Activated naive CD4-positive, alpha-beta T cell treated with anti-CD3 and anti-CD28 coated beads, Interleukin-2, amount 10 ng/mL, durations not matched to agents 7 days and 5 days (primary cell): ENCODE measurements at regions not wholly inside any gene's neighbourhood (a gene's known extent, or its start where the extent isn't known, plus 50 kb on each side); places are given as distances from the start of the nearest gene placed in this dataset.

ENCODE experiments used
- CTCF ChIA-PET: fragments of 350-600 bp; sonication (Branson Sonifier 250); formaldehyde crosslinking; loops from one replicate; lab custom pipeline; 2021; ENCODE audit warnings: antibody characterized with exemption; lab: Charles Lee
- DNase-seq: peaks from one replicate; pipeline ENCODE4 v3.0.0-alpha.2; 2020
- H3K27ac Mint-ChIP-seq: one replicate; pipeline ENCODE4 v1.8.0; 2021; ENCODE audit warnings: mild to moderate bottlenecking, moderate library complexity, mixed read lengths
- H3K27me3 Mint-ChIP-seq: one replicate; pipeline ENCODE4 v1.8.0; 2021; ENCODE audit warnings: mild to moderate bottlenecking, mixed read lengths
- H3K36me3 Mint-ChIP-seq: one replicate; pipeline ENCODE4 v1.8.0; 2021; ENCODE audit warnings: mixed read lengths
- H3K4me1 Mint-ChIP-seq: one replicate; pipeline ENCODE4 v1.8.0; 2021; ENCODE audit warnings: mixed read lengths
- H3K4me3 Mint-ChIP-seq: one replicate; pipeline ENCODE4 v1.8.0; 2021; ENCODE audit warnings: mild to moderate bottlenecking, moderate library complexity, mixed read lengths
- H3K9me3 Mint-ChIP-seq: one replicate; pipeline ENCODE4 v1.8.0; 2021; ENCODE audit warnings: mixed read lengths

- Mint-ChIP-seq H3K36me3 (no peaks in the 10 kb centered on the region), H3K27me3 (no peaks in the 10 kb centered on the region), H3K27ac (no peak overlapping the region), H3K4me3 (no peak overlapping the region), H3K4me1 (no peaks in the 10 kb centered on the region), H3K9me3 (peaks cover 13% of the 10 kb centered on the region)
- no peak for DNase-seq
- CTCF ChIA-PET = no interaction called here
Observed at GRCh38 chr16:76756423-76756822, 434.6 kb upstream of the MON1B start.

GRCh38 chr16:76756951-76757350 is 434.0 kb upstream of the MON1B start:
- Mint-ChIP-seq H3K36me3 (no peaks in the 10 kb centered on the region), H3K27ac (no peak overlapping the region), H3K4me1 (no peaks in the 10 kb centered on the region), H3K9me3 (peaks cover 9% of the 10 kb centered on the region), H3K27me3 (no peaks in the 10 kb centered on the region), H3K4me3 (no peak overlapping the region)
- no peak for DNase-seq
- CTCF ChIA-PET = no interaction called here

GRCh38 chr16:76766538-76766937 is 424.5 kb upstream of the MON1B start:
- CTCF ChIA-PET = no interaction called here
- peaks cover 26% of the 10 kb centered on the region for H3K9me3 Mint-ChIP-seq
- H3K4me1 Mint-ChIP-seq = no peaks in the 10 kb centered on the region
- H3K27me3 Mint-ChIP-seq = no peaks in the 10 kb centered on the region
- no peak overlapping the region for H3K27ac Mint-ChIP-seq
- no peak for DNase-seq
- no peak overlapping the region for H3K4me3 Mint-ChIP-seq
- no peaks in the 10 kb centered on the region for H3K36me3 Mint-ChIP-seq

- Mint-ChIP-seq H3K36me3 (no peaks in the 10 kb centered on the region), H3K9me3 (peaks cover 22% of the 10 kb centered on the region), H3K27me3 (no peaks in the 10 kb centered on the region), H3K27ac (no peak overlapping the region), H3K4me1 (no peaks in the 10 kb centered on the region), H3K4me3 (no peak overlapping the region)
- CTCF ChIA-PET = no interaction called here
- no peak for DNase-seq
Observed at GRCh38 chr16:76768316-76768715, 422.7 kb upstream of the MON1B start.

GRCh38 chr16:76768948-76769347 is 422.0 kb upstream of the MON1B start:
- H3K27me3 Mint-ChIP-seq = no peaks in the 10 kb centered on the region
- no peaks in the 10 kb centered on the region for H3K36me3 Mint-ChIP-seq
- CTCF ChIA-PET = no interaction called here
- no peaks in the 10 kb centered on the region for H3K4me1 Mint-ChIP-seq
- H3K4me3 Mint-ChIP-seq = no peak overlapping the region
- H3K9me3 Mint-ChIP-seq = peaks cover 23% of the 10 kb centered on the region
- no peak for DNase-seq
- H3K27ac Mint-ChIP-seq = no peak overlapping the region

- no peak overlapping the region for H3K4me3 Mint-ChIP-seq
- H3K27ac Mint-ChIP-seq = no peak overlapping the region
- H3K4me1 Mint-ChIP-seq = no peaks in the 10 kb centered on the region
- H3K9me3 Mint-ChIP-seq = peaks cover 20% of the 10 kb centered on the region
- DNase-seq = no peak
- no peaks in the 10 kb centered on the region for H3K36me3 Mint-ChIP-seq
- no peaks in the 10 kb centered on the region for H3K27me3 Mint-ChIP-seq
- CTCF ChIA-PET = no interaction called here
Observed at GRCh38 chr16:76771216-76771615, 419.8 kb upstream of the MON1B start.

- Mint-ChIP-seq H3K36me3 (no peaks in the 10 kb centered on the region), H3K27ac (no peak overlapping the region), H3K9me3 (peaks cover 10% of the 10 kb centered on the region), H3K4me3 (no peak overlapping the region), H3K4me1 (no peaks in the 10 kb centered on the region), H3K27me3 (no peaks in the 10 kb centered on the region)
- CTCF ChIA-PET = no interaction called here
- DNase-seq = no peak
Observed at GRCh38 chr16:76777721-76778465, 413.1 kb upstream of the MON1B start.

GRCh38 chr16:76780556-76780955 is 410.4 kb upstream of the MON1B start:
- Mint-ChIP-seq H3K27me3 (no peaks in the 10 kb centered on the region), H3K4me1 (no peaks in the 10 kb centered on the region), H3K4me3 (no peak overlapping the region), H3K9me3 (peaks cover 11% of the 10 kb centered on the region), H3K27ac (no peak overlapping the region), H3K36me3 (no peaks in the 10 kb centered on the region)
- DNase-seq = no peak
- CTCF ChIA-PET = no interaction called here

- Mint-ChIP-seq H3K27ac (no peak overlapping the region), H3K4me3 (no peak overlapping the region), H3K9me3 (peaks cover 11% of the 10 kb centered on the region), H3K36me3 (no peaks in the 10 kb centered on the region), H3K27me3 (no peaks in the 10 kb centered on the region), H3K4me1 (no peaks in the 10 kb centered on the region)
- CTCF ChIA-PET = no interaction called here
- no peak for DNase-seq
Observed at GRCh38 chr16:76784530-76784929, 406.5 kb upstream of the MON1B start.

- Mint-ChIP-seq H3K9me3 (peaks cover 17% of the 10 kb centered on the region), H3K4me3 (no peak overlapping the region), H3K4me1 (no peaks in the 10 kb centered on the region), H3K27ac (no peak overlapping the region), H3K36me3 (no peaks in the 10 kb centered on the region), H3K27me3 (no peaks in the 10 kb centered on the region)
- CTCF ChIA-PET = no interaction called here
- no peak for DNase-seq
Observed at GRCh38 chr16:76787394-76787793, 403.6 kb upstream of the MON1B start.

- no peak for DNase-seq
- Mint-ChIP-seq H3K4me1 (no peaks in the 10 kb centered on the region), H3K4me3 (no peak overlapping the region), H3K27me3 (no peaks in the 10 kb centered on the region), H3K36me3 (no peaks in the 10 kb centered on the region), H3K9me3 (peaks cover 18% of the 10 kb centered on the region), H3K27ac (no peak overlapping the region)
- CTCF ChIA-PET = no interaction called here
Observed at GRCh38 chr16:76791151-76791550, 399.8 kb upstream of the MON1B start.

GRCh38 chr16:76796416-76796815 is 394.6 kb upstream of the MON1B start:
- CTCF ChIA-PET = no interaction called here
- H3K27me3 Mint-ChIP-seq = no peaks in the 10 kb centered on the region

GRCh38 chr16:76796978-76797377 is 394.0 kb upstream of the MON1B start:
- CTCF ChIA-PET = no interaction called here
- Mint-ChIP-seq H3K27me3 (no peaks in the 10 kb centered on the region), H3K4me3 (no peak overlapping the region), H3K4me1 (no peaks in the 10 kb centered on the region), H3K36me3 (no peaks in the 10 kb centered on the region), H3K9me3 (peaks cover 6% of the 10 kb centered on the region), H3K27ac (no peak overlapping the region)
- no peak for DNase-seq

More at GRCh38 chr16:76796416-76796815, 394.6 kb upstream of the MON1B start:
- no peak overlapping the region for H3K27ac Mint-ChIP-seq
- DNase-seq = no peak
- H3K4me3 Mint-ChIP-seq = no peak overlapping the region
- no peaks in the 10 kb centered on the region for H3K4me1 Mint-ChIP-seq
- H3K9me3 Mint-ChIP-seq = peaks cover 6% of the 10 kb centered on the region
- H3K36me3 Mint-ChIP-seq = no peaks in the 10 kb centered on the region

GRCh38 chr16:76797457-76797856 is 393.5 kb upstream of the MON1B start:
- H3K36me3 Mint-ChIP-seq = no peaks in the 10 kb centered on the region
- H3K4me1 Mint-ChIP-seq = no peaks in the 10 kb centered on the region
- H3K27ac Mint-ChIP-seq = no peak overlapping the region
- CTCF ChIA-PET = no interaction called here
- H3K9me3 Mint-ChIP-seq = peaks cover 6% of the 10 kb centered on the region
- no peak for DNase-seq
- H3K27me3 Mint-ChIP-seq = no peaks in the 10 kb centered on the region
- H3K4me3 Mint-ChIP-seq = no peak overlapping the region

- CTCF ChIA-PET = no interaction called here
Observed at GRCh38 chr16:76800196-76800595, 390.8 kb upstream of the MON1B start.

More at GRCh38 chr16:76800196-76800595, 390.8 kb upstream of the MON1B start:
- no peak for DNase-seq
- Mint-ChIP-seq H3K9me3 (peaks cover 8% of the 10 kb centered on the region), H3K36me3 (no peaks in the 10 kb centered on the region), H3K27me3 (no peaks in the 10 kb centered on the region), H3K27ac (no peak overlapping the region), H3K4me1 (no peaks in the 10 kb centered on the region), H3K4me3 (no peak overlapping the region)
